Upper lobe of right lung (tissue), 1 donor: ENCODE measurements at regions not wholly inside any gene's neighbourhood (a gene's known extent, or its start where the extent isn't known, plus 50 kb on each side); places are given as distances from the start of the nearest gene placed in this dataset.

Experiments
- ATAC-seq: fragments of 200-7000 bp; cut with Tn5 transposase; one replicate; pipeline ENCODE4 v1.9.1; 2020; ENCODE audit warnings: mild to moderate bottlenecking, moderate library complexity
- DNase-seq: peaks from one replicate; pipeline ENCODE4 v3.0.0-alpha.2; 2020
- H3K27ac ChIP-seq: fragments of 200-600 bp; one replicate; pipeline ENCODE4 v1.8.0; 2022
- H3K27me3 ChIP-seq: fragments of 200-600 bp; one replicate; pipeline ENCODE4 v1.8.0; 2022; ENCODE audit warnings: mild to moderate bottlenecking
- H3K36me3 ChIP-seq: fragments of 200-600 bp; one replicate; pipeline ENCODE4 v1.8.0; 2022
- H3K4me1 ChIP-seq: fragments of 200-600 bp; one replicate; pipeline ENCODE4 v1.8.0; 2022
- H3K4me3 ChIP-seq: fragments of 200-600 bp; one replicate; pipeline ENCODE4 v1.8.0; 2022; ENCODE audit warnings: mild to moderate bottlenecking
- H3K9me3 ChIP-seq: fragments of 200-600 bp; one replicate; pipeline ENCODE4 v1.8.0; 2022
- intact Hi-C: fragments of 100-400 bp; cut with DNase I; formaldehyde crosslinking; loops from one replicate; pipeline ENCODE4 v1.11.0; 2022
- TF ChIP-seq, protein P1 (sequence below): fragments of 200-600 bp; IDR thresholded peaks from one replicate; pipeline ENCODE4 v1.8.0; 2022; ENCODE audit warnings: antibody characterized with exemption
- donor health status: DM: no; HTN: yes; CAD: no; lungs with severe emphysema.

DNA sequence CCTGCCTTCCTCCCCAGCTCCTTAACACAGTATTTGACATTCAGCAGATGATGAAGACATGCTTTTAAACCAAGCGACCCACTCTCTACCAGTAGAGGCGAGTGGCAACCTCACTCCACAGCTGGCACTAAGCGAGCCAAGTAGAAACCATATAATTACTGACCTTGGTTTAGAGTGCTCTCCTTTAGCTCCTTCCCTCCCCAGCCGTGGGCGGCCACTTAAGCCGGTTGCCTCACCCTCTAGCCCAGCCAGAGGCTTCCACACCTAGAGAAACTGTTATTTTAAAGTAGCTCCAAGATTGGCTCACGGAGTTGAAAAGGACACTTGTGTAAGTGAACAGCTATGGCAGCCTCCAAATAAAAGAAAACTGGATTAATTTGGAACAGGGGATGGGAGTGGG lies 109.1 kb upstream of the CRHR1 start:
- intact Hi-C loops: no loop called here
- no peaks in the 10 kb centered on the region for H3K9me3 ChIP-seq
- peaks cover 8% of the 10 kb centered on the region for H3K27me3 ChIP-seq
- H3K4me1 ChIP-seq: no peaks in the 10 kb centered on the region
- H3K36me3 ChIP-seq: no peaks in the 10 kb centered on the region
- peak; percentile 85 for DNase-seq
- no peak overlapping the region for H3K27ac ChIP-seq
- ATAC-seq: peak; percentile 72
- TF ChIP-seq, protein P1, sequence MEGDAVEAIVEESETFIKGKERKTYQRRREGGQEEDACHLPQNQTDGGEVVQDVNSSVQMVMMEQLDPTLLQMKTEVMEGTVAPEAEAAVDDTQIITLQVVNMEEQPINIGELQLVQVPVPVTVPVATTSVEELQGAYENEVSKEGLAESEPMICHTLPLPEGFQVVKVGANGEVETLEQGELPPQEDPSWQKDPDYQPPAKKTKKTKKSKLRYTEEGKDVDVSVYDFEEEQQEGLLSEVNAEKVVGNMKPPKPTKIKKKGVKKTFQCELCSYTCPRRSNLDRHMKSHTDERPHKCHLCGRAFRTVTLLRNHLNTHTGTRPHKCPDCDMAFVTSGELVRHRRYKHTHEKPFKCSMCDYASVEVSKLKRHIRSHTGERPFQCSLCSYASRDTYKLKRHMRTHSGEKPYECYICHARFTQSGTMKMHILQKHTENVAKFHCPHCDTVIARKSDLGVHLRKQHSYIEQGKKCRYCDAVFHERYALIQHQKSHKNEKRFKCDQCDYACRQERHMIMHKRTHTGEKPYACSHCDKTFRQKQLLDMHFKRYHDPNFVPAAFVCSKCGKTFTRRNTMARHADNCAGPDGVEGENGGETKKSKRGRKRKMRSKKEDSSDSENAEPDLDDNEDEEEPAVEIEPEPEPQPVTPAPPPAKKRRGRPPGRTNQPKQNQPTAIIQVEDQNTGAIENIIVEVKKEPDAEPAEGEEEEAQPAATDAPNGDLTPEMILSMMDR: no peak
- no peak overlapping the region for H3K4me3 ChIP-seq

DNA sequence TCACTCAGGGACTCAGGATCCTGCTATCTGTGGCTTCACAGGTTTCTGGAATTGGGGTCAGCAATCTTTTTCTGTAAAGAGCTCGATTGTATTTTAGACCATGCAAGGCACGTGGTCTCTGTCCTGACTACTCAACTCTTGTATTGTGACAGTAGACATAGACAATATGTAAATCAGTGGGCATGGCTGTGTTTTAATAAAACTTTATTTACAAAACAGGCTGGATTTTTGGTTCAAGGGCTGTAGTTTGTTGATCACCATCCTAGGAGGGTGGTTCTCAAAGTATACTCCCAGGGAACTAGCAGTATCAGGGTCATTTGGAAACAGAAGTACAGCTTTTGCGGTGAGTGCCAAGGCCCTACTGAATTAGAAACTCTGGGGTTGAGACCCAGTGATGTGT lies 108.2 kb upstream of the CRHR1 start:
- TF ChIP-seq, protein P1: no peak

DNA sequence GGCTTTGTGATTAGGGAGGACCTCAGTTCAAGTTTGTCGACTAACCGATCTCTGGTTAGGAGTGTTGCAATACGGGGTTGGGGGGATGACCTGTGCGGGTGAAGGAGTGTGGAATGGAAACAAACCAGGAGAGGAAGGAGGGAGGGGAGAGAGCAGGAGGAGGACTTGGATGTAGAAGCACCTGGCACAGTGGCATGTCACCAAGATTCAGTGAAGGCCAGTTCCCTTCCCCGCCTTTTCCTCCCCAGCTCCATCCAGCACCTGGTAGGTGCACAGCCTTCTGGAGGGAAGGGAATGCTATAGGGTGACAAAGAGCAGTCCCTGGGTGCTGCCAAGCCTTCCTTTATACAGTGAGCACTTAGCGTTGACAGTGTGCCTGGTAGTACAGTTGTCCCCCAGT lies 107.4 kb upstream of the CRHR1 start:
- H3K27me3 ChIP-seq: peaks cover 8% of the 10 kb centered on the region
- H3K9me3 ChIP-seq: no peaks in the 10 kb centered on the region
- H3K27ac ChIP-seq: no peak overlapping the region
- H3K4me1 ChIP-seq: no peaks in the 10 kb centered on the region
- TF ChIP-seq, protein P1: no peak
- DNase-seq (no peak), ATAC-seq (no peak)
- no peak overlapping the region for H3K4me3 ChIP-seq
- intact Hi-C loops: no loop called here
- H3K36me3 ChIP-seq: no peaks in the 10 kb centered on the region

More for the DNA sequence above, 108.2 kb upstream of the CRHR1 start:
- intact Hi-C loops: no loop called here
- Histone ChIP-seq H3K27me3 (peaks cover 8% of the 10 kb centered on the region), H3K36me3 (no peaks in the 10 kb centered on the region), H3K4me3 (no peak overlapping the region), H3K9me3 (no peaks in the 10 kb centered on the region), H3K4me1 (no peaks in the 10 kb centered on the region), H3K27ac (no peak overlapping the region)
- DNase-seq: no peak
- no peak for ATAC-seq

DNA sequence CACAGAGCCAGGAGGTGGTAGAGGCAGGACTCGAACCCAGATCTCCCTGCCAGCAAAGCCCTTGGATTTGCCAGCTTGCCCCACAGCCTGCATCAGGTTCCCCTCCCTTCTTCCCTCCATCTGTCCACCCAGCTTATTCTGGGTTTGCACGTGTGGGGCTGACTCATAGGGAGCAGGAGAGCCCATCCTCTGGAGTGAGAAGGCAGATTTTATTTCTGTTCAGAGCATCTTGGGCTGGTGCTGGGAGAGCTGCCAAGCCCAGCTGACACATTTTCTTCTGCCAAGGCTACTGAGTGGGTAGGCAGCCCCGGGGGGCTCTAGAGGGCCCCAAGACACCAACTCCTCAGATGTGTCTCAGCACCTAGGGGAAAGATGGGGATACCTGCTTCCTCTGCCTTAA lies 106.3 kb upstream of the CRHR1 start:
- H3K36me3 ChIP-seq: no peaks in the 10 kb centered on the region
- no peak overlapping the region for H3K27ac ChIP-seq
- ATAC-seq (no peak), DNase-seq (no peak)
- no peaks in the 10 kb centered on the region for H3K9me3 ChIP-seq
- H3K4me3 ChIP-seq: no peak overlapping the region
- TF ChIP-seq, protein P1: no peak
- intact Hi-C loops: no loop called here
- peaks cover 8% of the 10 kb centered on the region for H3K27me3 ChIP-seq
- no peaks in the 10 kb centered on the region for H3K4me1 ChIP-seq

DNA sequence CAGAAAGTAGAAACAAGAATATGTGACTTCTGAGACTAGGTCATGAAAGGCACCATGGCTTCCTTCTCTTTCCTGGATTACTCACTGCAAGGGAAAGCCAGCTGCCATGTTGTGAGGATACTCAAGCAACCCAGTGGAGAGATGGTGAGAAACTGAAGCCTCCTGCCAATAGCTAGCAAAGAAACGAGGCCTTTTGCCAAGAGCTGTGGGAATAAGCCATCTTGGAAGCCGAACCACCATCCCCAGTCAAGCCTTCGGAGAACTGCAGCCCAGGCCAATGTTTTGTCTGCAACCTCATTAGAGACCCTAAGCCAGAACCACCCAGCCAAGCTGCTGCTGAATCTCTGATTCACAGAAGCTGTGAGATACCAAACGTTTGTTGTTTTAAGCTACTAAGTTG lies 104.7 kb upstream of the CRHR1 start:
- Histone ChIP-seq H3K27me3 (peaks cover 8% of the 10 kb centered on the region), H3K4me3 (no peak overlapping the region), H3K27ac (no peak overlapping the region), H3K9me3 (no peaks in the 10 kb centered on the region), H3K4me1 (no peaks in the 10 kb centered on the region), H3K36me3 (no peaks in the 10 kb centered on the region)
- intact Hi-C loops: no loop called here
- TF ChIP-seq, protein P1: no peak
- DNase-seq (no peak), ATAC-seq (no peak)

DNA sequence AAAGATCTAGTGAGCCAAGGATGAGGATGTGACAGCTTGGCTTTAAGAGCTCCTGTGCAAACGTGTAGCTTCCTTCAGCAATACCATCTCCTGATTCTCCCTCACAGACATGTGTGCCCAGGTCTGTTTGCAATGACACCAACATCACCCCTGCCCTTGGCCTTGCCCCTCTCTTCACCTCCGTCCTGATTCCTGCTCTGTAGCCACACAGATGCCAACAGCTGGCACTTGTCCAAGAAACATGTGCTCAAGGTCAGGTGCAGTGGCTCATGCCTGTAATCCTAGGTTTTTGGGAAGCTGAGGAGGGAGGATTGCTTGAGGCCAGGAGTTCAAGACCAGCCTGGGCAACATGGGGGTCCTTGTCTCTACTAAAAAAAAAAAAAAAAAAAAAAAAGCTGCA lies 103.8 kb upstream of the CRHR1 start:
- no peaks in the 10 kb centered on the region for H3K9me3 ChIP-seq
- no peak overlapping the region for H3K27ac ChIP-seq
- no peaks in the 10 kb centered on the region for H3K4me1 ChIP-seq
- H3K36me3 ChIP-seq: no peaks in the 10 kb centered on the region
- DNase-seq: no peak
- no peak overlapping the region for H3K4me3 ChIP-seq
- H3K27me3 ChIP-seq: peaks cover 8% of the 10 kb centered on the region
- no peak for ATAC-seq
- TF ChIP-seq, protein P1: no peak
- intact Hi-C loops: no loop called here
